ENCODE measurements at regions not wholly inside any gene's neighbourhood (a gene's known extent, or its start where the extent isn't known, plus 50 kb on each side); places are given as distances from the start of the nearest gene placed in this dataset.

DNA sequence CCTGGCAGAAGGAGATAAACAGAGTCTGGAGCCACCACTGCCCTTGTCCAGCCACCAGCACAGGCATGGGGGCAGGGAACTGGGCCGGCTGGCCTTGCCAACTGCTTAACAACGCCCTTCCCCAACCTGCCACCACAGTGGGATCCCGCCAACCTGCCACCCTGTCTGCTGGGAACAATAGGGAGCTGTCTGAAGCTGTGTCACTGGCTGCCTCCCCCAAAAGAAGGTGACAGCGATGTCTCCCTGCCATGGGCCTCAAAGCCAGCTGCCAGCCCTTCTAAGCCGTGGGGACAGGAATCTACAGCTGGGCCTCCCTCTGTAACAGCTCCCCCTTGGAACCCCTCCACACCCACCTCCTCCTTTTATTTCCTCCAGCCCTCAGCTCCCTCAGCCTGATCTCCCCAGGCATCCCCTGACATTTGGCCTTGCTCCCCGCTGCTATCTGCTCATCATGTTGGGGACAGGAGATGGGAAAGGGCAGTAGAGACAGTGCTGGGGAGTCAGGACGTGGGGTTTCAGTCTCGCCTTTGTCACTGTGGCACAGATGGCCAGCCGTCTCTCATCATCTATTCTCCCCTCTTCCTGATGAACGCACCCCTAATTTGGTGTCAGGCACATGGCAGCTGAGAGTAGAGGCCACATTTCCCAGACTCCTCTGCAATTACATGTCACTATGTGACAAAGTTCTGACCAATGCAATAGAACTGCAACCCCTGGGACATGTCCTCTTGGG is 51.3 kb upstream of the PRDM11 start:
- TF ChIP-seq, protein P1, sequence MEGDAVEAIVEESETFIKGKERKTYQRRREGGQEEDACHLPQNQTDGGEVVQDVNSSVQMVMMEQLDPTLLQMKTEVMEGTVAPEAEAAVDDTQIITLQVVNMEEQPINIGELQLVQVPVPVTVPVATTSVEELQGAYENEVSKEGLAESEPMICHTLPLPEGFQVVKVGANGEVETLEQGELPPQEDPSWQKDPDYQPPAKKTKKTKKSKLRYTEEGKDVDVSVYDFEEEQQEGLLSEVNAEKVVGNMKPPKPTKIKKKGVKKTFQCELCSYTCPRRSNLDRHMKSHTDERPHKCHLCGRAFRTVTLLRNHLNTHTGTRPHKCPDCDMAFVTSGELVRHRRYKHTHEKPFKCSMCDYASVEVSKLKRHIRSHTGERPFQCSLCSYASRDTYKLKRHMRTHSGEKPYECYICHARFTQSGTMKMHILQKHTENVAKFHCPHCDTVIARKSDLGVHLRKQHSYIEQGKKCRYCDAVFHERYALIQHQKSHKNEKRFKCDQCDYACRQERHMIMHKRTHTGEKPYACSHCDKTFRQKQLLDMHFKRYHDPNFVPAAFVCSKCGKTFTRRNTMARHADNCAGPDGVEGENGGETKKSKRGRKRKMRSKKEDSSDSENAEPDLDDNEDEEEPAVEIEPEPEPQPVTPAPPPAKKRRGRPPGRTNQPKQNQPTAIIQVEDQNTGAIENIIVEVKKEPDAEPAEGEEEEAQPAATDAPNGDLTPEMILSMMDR (IDR thresholded peaks at IDR 0.05): no peak
- no peak for TF ChIP-seq ZFX (IDR thresholded peaks at IDR 0.05; ENCODE audit: borderline replicate concordance)
- no peak overlapping the region for H3K27ac ChIP-seq

DNA sequence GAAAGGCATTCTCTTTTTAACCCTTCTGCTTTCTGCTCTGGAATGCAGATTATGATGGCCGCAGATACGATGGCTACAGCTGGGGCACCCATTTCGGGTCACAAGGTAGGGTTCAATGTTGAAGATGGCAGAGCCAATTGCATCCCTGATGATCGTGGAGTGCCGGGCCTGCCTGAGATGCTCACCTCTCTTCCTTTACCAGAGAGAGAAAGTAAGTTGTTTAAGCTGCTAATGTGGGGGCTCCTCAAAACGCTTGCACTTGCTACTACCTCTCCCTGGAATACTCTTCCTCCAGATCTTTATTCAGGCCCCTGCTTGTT is 50.8 kb upstream of the PRDM11 start:
- no peak for TF ChIP-seq ZFX (IDR thresholded peaks at IDR 0.05; ENCODE audit: borderline replicate concordance)
- TF ChIP-seq, protein P1 (IDR thresholded peaks at IDR 0.05): no peak
- no peak overlapping the region for H3K27ac ChIP-seq

DNA sequence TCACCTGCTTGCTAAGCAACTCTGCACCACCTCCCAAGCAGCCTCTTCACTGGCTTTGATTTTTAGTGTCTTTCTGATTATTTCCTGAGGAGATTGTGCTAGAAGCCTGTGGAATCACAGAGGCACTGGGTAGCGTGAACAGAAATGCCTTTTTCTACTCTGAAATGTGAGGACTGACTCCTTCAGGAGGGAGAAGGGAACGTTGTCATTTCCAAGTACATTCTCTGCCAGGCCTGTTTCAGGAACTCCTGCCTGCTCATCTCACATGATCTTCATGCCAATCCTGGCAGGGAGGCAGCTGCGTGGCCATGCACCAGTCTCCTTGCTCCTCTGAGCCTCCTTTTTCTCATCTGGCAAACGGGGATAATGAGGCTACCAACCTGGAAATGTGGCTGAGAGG is 49.8 kb upstream of the PRDM11 start:
- H3K27ac ChIP-seq: no peak overlapping the region

More for the DNA sequence above, 49.8 kb upstream of the PRDM11 start:
- no peak for TF ChIP-seq ZFX (IDR thresholded peaks at IDR 0.05; ENCODE audit: borderline replicate concordance)
- TF ChIP-seq, protein P1 (IDR thresholded peaks at IDR 0.05): no peak

Data from 22Rv1 (cell line).